CD14-positive monocyte (primary cell): ENCODE measurements at regions not wholly inside any gene's neighbourhood (a gene's known extent, or its start where the extent isn't known, plus 50 kb on each side); places are given as distances from the start of the nearest gene placed in this dataset.

Experiments used
- DNase-seq, 3 donors: peaks; one replicate each; pipeline ENCODE4 v3.0.0-alpha.2; 2011 to 2022
- H2AFZ ChIP-seq: 2 replicates; pipeline ENCODE4 v1.6.0; 2012; ENCODE audit warnings: mild to moderate bottlenecking, low read depth, low read length, inconsistent platforms; ENCODE audit not compliant: insufficient read depth, poor library complexity, severe bottlenecking
- H3K27ac ChIP-seq, 2 donors: 1 replicate in 1 of 2; 2 replicates in 1 of 2; pipeline ENCODE4 v1.5.1; 2012 to 2013; ENCODE audit warnings: low read length in 2 of 2, control low read depth in 1 of 2, inconsistent platforms in 1 of 2, low read depth in 1 of 2, mild to moderate bottlenecking in 1 of 2
- H3K27me3 ChIP-seq, 2 donors: one replicate each; pipeline versions ENCODE4 v1.6.0 to v1.6.1; 2011 to 2013; ENCODE audit warnings: low read length in 2 of 2; ENCODE audit not compliant: control insufficient read depth in 2 of 2, insufficient read depth in 2 of 2
- H3K36me3 ChIP-seq, 2 donors: replicated peaks in 1 of 2; 1 replicate in 1 of 2; 2 replicates in 1 of 2; pipeline versions ENCODE4 v1.5.1 to v1.6.1; 2012 to 2013; ENCODE audit warnings: low read length in 2 of 2, control low read depth in 1 of 2, inconsistent platforms in 1 of 2, mild to moderate bottlenecking in 1 of 2; ENCODE audit not compliant: insufficient read depth in 2 of 2, control insufficient read depth in 1 of 2
- H3K4me1 ChIP-seq, 2 donors: 1 replicate in 1 of 2; 2 replicates in 1 of 2; pipeline versions ENCODE4 v1.5.1 to v1.6.1; 2012 to 2013; ENCODE audit warnings: low read length in 2 of 2, control low read depth in 1 of 2, inconsistent platforms in 1 of 2, mild to moderate bottlenecking in 1 of 2, moderate library complexity in 1 of 2; ENCODE audit not compliant: insufficient read depth in 2 of 2, control insufficient read depth in 1 of 2
- H3K4me2 ChIP-seq: replicated peaks from 2 replicates; pipeline ENCODE3; 2012; ENCODE audit warnings: low read length, moderate library complexity, mild to moderate bottlenecking; ENCODE audit not compliant: poor library complexity, severe bottlenecking; ENCODE audit errors: extremely low read depth
- H3K4me3 ChIP-seq, 3 experiments: fragments of 200-600 bp in 1 of 3; sonication (generic) in 1 of 3; replicated peaks in 1 of 3; 1 replicate in 2 of 3; 2 replicates in 1 of 3; pipeline ENCODE4 v1.5.1; 2011 to 2013; ENCODE audit warnings: low read length in 3 of 3, mild to moderate bottlenecking in 3 of 3, control low read depth in 2 of 3, low read depth in 2 of 3, inconsistent platforms in 1 of 3, moderate library complexity in 1 of 3
- H3K79me2 ChIP-seq: 2 replicates; pipeline ENCODE4 v1.6.0; 2012; ENCODE audit warnings: mild to moderate bottlenecking, control low read depth, inconsistent platforms, low read length, moderate library complexity; ENCODE audit not compliant: insufficient read depth
- H3K9ac ChIP-seq: 2 replicates; pipeline ENCODE4 v1.6.0; 2017; ENCODE audit warnings: low read length, mild to moderate bottlenecking; ENCODE audit not compliant: insufficient read depth, poor library complexity, severe bottlenecking
- H3K9me3 ChIP-seq, 2 donors: replicated peaks in 1 of 2; 1 replicate in 1 of 2; 2 replicates in 1 of 2; pipeline versions ENCODE4 v1.5.1 to v1.6.1; 2012 to 2013; ENCODE audit warnings: low read length in 2 of 2, control low read depth in 1 of 2; ENCODE audit not compliant: control insufficient read depth in 1 of 2, insufficient read depth in 1 of 2
- H4K20me1 ChIP-seq: 2 replicates; pipeline ENCODE4 v1.6.0; 2012; ENCODE audit warnings: mild to moderate bottlenecking, low read length, control low read depth, moderate library complexity; ENCODE audit not compliant: insufficient read depth
- H3K27ac Mint-ChIP-seq, 7 donors: one replicate each; pipeline ENCODE4 v1.8.0; 2020; ENCODE audit warnings: mild to moderate bottlenecking in 7 of 7, mixed read lengths in 7 of 7, moderate library complexity in 6 of 7, inconsistent platforms in 2 of 7
- H3K27me3 Mint-ChIP-seq, 3 donors: one replicate each; pipeline ENCODE4 v1.8.0; 2021 to 2022; ENCODE audit warnings: low read depth in 3 of 3, mild to moderate bottlenecking in 3 of 3, mixed read lengths in 3 of 3, moderate library complexity in 3 of 3, inconsistent platforms in 1 of 3
- H3K36me3 Mint-ChIP-seq, 2 donors: one replicate each; pipeline ENCODE4 v1.8.0; 2020; ENCODE audit warnings: mixed read lengths in 2 of 2, inconsistent platforms in 1 of 2, mild to moderate bottlenecking in 1 of 2
- H3K4me1 Mint-ChIP-seq: one replicate; pipeline ENCODE4 v1.8.0; 2020; ENCODE audit warnings: mild to moderate bottlenecking, mixed read lengths
- H3K4me3 Mint-ChIP-seq, 2 donors: one replicate each; pipeline ENCODE4 v1.8.0; 2020; ENCODE audit warnings: mild to moderate bottlenecking in 2 of 2, mixed read lengths in 2 of 2, moderate library complexity in 1 of 2
- H3K9me3 Mint-ChIP-seq, 7 donors: one replicate each; pipeline ENCODE4 v1.8.0; 2020 to 2022; ENCODE audit warnings: mixed read lengths in 7 of 7, mild to moderate bottlenecking in 6 of 7, moderate library complexity in 6 of 7, inconsistent platforms in 2 of 7
- WGBS: methylation state at CpG from one replicate; pipeline ENCODE4 v1.1.5; 2013; ENCODE audit warnings: missing lambda C conversion rate; ENCODE audit not compliant: insufficient coverage; 5-methylcytosine and 5-hydroxymethylcytosine counted together
- intact Hi-C, 2 donors: fragments of 100-400 bp; cut with micrococcal nuclease; formaldehyde crosslinking; loops; one replicate each; pipeline versions ENCODE4 v1.15.0 to v1.15.1; 2023
- TF ChIP-seq, protein P1 (sequence below): fragments of 200-600 bp; IDR thresholded peaks from one replicate; pipeline ENCODE4 v1.8.0; 2022; ENCODE audit warnings: antibody characterized with exemption, mild to moderate bottlenecking

DNA sequence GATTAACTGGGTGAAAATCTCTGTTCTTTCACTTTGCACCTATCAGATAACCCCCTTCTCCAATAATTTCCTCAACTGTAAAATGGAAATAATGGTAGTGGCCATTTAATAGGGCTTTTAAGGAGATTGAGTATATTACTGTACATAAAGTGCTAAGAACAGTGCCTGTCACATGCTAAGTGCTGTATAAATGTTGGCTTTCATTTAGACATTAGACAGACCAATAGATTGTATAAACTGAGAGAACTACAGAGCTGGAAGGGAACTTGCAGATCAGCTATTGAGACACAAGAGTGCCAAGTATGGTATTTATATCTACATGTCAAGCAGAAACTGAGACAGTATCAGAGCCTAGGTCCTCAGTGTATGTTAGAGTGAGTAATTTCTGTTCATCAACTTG, 934.7 kb downstream of the PLA2G4A start:
- intact Hi-C loops, result no loop called here
- Histone ChIP-seq H4K20me1 (no peaks in the 10 kb centered on the region), H3K79me2 (no peaks in the 10 kb centered on the region), H3K27ac (no peak overlapping the region), H3K4me1 (no peaks in the 10 kb centered on the region), H3K27me3 (no peaks in the 10 kb centered on the region), H3K9ac (no peak overlapping the region), H3K4me3 (no peak overlapping the region), H3K9me3 (peaks cover 4 to 17% of the 10 kb centered on the region in 2 donors), H2AFZ (no peak overlapping the region), H3K36me3 (no peaks in the 10 kb centered on the region), H3K4me2 (no peak overlapping the region)
- no peak overlapping the region for H3K4me3 Mint-ChIP-seq
- TF ChIP-seq, protein P1, sequence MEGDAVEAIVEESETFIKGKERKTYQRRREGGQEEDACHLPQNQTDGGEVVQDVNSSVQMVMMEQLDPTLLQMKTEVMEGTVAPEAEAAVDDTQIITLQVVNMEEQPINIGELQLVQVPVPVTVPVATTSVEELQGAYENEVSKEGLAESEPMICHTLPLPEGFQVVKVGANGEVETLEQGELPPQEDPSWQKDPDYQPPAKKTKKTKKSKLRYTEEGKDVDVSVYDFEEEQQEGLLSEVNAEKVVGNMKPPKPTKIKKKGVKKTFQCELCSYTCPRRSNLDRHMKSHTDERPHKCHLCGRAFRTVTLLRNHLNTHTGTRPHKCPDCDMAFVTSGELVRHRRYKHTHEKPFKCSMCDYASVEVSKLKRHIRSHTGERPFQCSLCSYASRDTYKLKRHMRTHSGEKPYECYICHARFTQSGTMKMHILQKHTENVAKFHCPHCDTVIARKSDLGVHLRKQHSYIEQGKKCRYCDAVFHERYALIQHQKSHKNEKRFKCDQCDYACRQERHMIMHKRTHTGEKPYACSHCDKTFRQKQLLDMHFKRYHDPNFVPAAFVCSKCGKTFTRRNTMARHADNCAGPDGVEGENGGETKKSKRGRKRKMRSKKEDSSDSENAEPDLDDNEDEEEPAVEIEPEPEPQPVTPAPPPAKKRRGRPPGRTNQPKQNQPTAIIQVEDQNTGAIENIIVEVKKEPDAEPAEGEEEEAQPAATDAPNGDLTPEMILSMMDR, result no peak
- DNase-seq, result no peak
- peaks cover 11 to 31% (median 16%) of the 10 kb centered on the region in 7 donors for H3K9me3 Mint-ChIP-seq
- H3K4me1 Mint-ChIP-seq, result no peaks in the 10 kb centered on the region
- no peaks in the 10 kb centered on the region for H3K36me3 Mint-ChIP-seq
- peaks cover 0 to 3% (median 0%) of the 10 kb centered on the region in 3 donors for H3K27me3 Mint-ChIP-seq
- no peak overlapping the region for H3K27ac Mint-ChIP-seq

DNA sequence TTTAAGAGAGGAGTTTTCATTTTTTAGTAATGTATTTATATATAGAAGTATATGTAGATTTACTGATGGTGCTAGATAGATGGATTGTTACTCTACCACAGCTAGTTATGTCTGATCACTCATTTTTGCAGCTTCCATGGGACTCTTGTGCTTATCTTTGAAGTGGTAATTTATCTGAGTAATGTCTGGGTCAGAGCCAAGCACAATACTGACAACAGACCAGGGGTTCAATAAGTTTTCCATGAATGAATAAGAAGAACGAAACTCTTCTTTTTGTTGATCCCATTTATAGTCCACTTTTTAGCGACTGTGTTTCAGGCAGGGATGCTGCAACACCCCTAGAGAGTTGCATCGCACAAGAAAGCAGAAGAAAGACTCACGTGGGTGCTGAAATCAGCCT, 935.2 kb downstream of the PLA2G4A start:
- H3K36me3 Mint-ChIP-seq, result no peaks in the 10 kb centered on the region
- intact Hi-C loops, result no loop called here
- Histone ChIP-seq H3K27me3 (no peaks in the 10 kb centered on the region), H3K9ac (no peak overlapping the region), H3K79me2 (no peaks in the 10 kb centered on the region), H3K4me3 (no peak overlapping the region), H4K20me1 (no peaks in the 10 kb centered on the region), H3K27ac (no peak overlapping the region), H3K4me2 (no peak overlapping the region), H3K4me1 (no peaks in the 10 kb centered on the region), H3K9me3 (peaks cover 4 to 17% of the 10 kb centered on the region in 2 donors), H3K36me3 (no peaks in the 10 kb centered on the region), H2AFZ (no peak overlapping the region)
- H3K9me3 Mint-ChIP-seq, result peaks cover 11 to 34% (median 20%) of the 10 kb centered on the region in 7 donors
- WGBS, result 88% methylated on average over 4 of the region's 4 CpGs
- no peak for DNase-seq
- no peak overlapping the region for H3K4me3 Mint-ChIP-seq
- no peak overlapping the region for H3K27ac Mint-ChIP-seq
- TF ChIP-seq, protein P1, result no peak
- H3K4me1 Mint-ChIP-seq, result no peaks in the 10 kb centered on the region
- peaks cover 0 to 3% (median 0%) of the 10 kb centered on the region in 3 donors for H3K27me3 Mint-ChIP-seq
